WTC11 (cell line): ENCODE measurements at regions not wholly inside any gene's neighbourhood (a gene's known extent, or its start where the extent isn't known, plus 50 kb on each side); places are given as distances from the start of the nearest gene placed in this dataset.
A peak's percentile ranks its signal among the peaks of the same experiment; 100 is the strongest.

ENCODE experiments used
- ATAC-seq: fragments of 200-7000 bp; cut with Tn5 transposase; 2 replicates; pipeline ENCODE4 v1.10.0; 2021; ENCODE audit warnings: mild to moderate bottlenecking, moderate library complexity
- CTCF ChIA-PET: fragments of 300-600 bp; sonication (Branson Sonifier 250); formaldehyde crosslinking; loops from one replicate; lab custom pipeline; 2021; ENCODE audit warnings: antibody characterized with exemption; lab: Charles Lee
- POLR2A ChIA-PET: fragments of 350-600 bp; sonication (Branson Sonifier 250); formaldehyde crosslinking; loops from one replicate; lab custom pipeline; 2021; ENCODE audit warnings: antibody characterized with exemption; lab: Charles Lee
- DNase-seq: peaks from one replicate; pipeline ENCODE4 v3.0.0; 2021; ENCODE audit warnings: low spot score
- H3K27ac Mint-ChIP-seq: 2 replicates; pipeline ENCODE4 v1.8.0; 2021; ENCODE audit warnings: mixed read lengths
- H3K27me3 Mint-ChIP-seq: 2 replicates; pipeline ENCODE4 v1.8.0; 2021; ENCODE audit warnings: low read depth, mild to moderate bottlenecking, moderate library complexity, mixed read lengths
- H3K36me3 Mint-ChIP-seq: 2 replicates; pipeline ENCODE4 v1.8.0; 2021; ENCODE audit warnings: mixed read lengths
- H3K4me1 Mint-ChIP-seq: 2 replicates; pipeline ENCODE4 v1.8.0; 2022; ENCODE audit warnings: mixed read lengths
- H3K4me3 Mint-ChIP-seq: 2 replicates; pipeline ENCODE4 v1.8.0; 2021; ENCODE audit warnings: mild to moderate bottlenecking, moderate library complexity, mixed read lengths
- H3K9me3 Mint-ChIP-seq: 2 replicates; pipeline ENCODE4 v1.8.0; 2021; ENCODE audit warnings: mixed read lengths
- ATF1 ChIP-seq: sonication (generic); formaldehyde crosslinking; IDR thresholded peaks from 2 replicates; pipeline ENCODE4 v1.8.1; 2023; ENCODE audit warnings: mild to moderate bottlenecking, moderate library complexity, missing genetic modification reagents
- CBFB ChIP-seq: sonication (generic); formaldehyde crosslinking; IDR thresholded peaks from 2 replicates; pipeline ENCODE4 v1.8.1; 2022; ENCODE audit warnings: mild to moderate bottlenecking, low read depth, missing genetic modification reagents
- CREB1 ChIP-seq: sonication (generic); formaldehyde crosslinking; IDR thresholded peaks from 2 replicates; pipeline ENCODE4 v1.8.0; 2023; ENCODE audit warnings: mild to moderate bottlenecking, missing genetic modification reagents
- ELF4 ChIP-seq: sonication (generic); formaldehyde crosslinking; IDR thresholded peaks from 2 replicates; pipeline ENCODE4 v1.8.1; 2022; ENCODE audit warnings: low read depth, mild to moderate bottlenecking, moderate library complexity, missing genetic modification reagents
- EMX1 ChIP-seq: fragments of 250-450 bp; sonication (Bioruptor Pico); IDR thresholded peaks from 2 replicates; pipeline ENCODE4 v1.8.0; 2021; ENCODE audit warnings: mild to moderate bottlenecking
- ETV6 ChIP-seq: sonication (generic); formaldehyde crosslinking; IDR thresholded peaks from 2 replicates; pipeline ENCODE4 v1.8.1; 2022; ENCODE audit warnings: mild to moderate bottlenecking, missing genetic modification reagents
- MYBL2 ChIP-seq: sonication (generic); formaldehyde crosslinking; IDR thresholded peaks from 2 replicates; pipeline ENCODE4 v1.8.1; 2023; ENCODE audit warnings: mild to moderate bottlenecking, moderate library complexity, missing genetic modification reagents
- NFYB ChIP-seq: sonication (generic); formaldehyde crosslinking; conservative IDR thresholded peaks from 2 replicates; pipeline ENCODE4 v1.8.0; 2022; ENCODE audit warnings: low read depth, missing genetic modification reagents
- OVOL2 ChIP-seq: fragments of 250-450 bp; sonication (Bioruptor Pico); IDR thresholded peaks from 2 replicates; pipeline ENCODE4 v1.9.0; 2021; ENCODE audit warnings: mild to moderate bottlenecking, borderline replicate concordance
- PRRX2 ChIP-seq: fragments of 250-450 bp; sonication (Bioruptor Pico); IDR thresholded peaks from 2 replicates; pipeline ENCODE4 v1.8.0; 2021; ENCODE audit warnings: mild to moderate bottlenecking
- SP1 ChIP-seq: sonication (generic); formaldehyde crosslinking; conservative IDR thresholded peaks from 2 replicates; pipeline ENCODE4 v1.8.1; 2022; ENCODE audit warnings: missing genetic modification reagents
- TEAD4 ChIP-seq: sonication (generic); formaldehyde crosslinking; IDR thresholded peaks from 2 replicates; pipeline ENCODE4 v1.8.0; 2022; ENCODE audit warnings: mild to moderate bottlenecking, missing genetic modification reagents
- ZBTB21 ChIP-seq: sonication (generic); formaldehyde crosslinking; IDR thresholded peaks from 2 replicates; pipeline ENCODE4 v1.8.1; 2023; ENCODE audit warnings: mild to moderate bottlenecking, missing genetic modification reagents, borderline replicate concordance
- ZNF138 ChIP-seq: sonication (generic); formaldehyde crosslinking; conservative IDR thresholded peaks from 2 replicates; pipeline ENCODE4 v1.8.1; 2022; ENCODE audit warnings: mild to moderate bottlenecking, moderate library complexity, missing genetic modification reagents
- ZNF396 ChIP-seq: fragments of 250-450 bp; sonication (Bioruptor Pico); IDR thresholded peaks from 2 replicates; pipeline ENCODE4 v1.8.0; 2021; ENCODE audit warnings: mild to moderate bottlenecking, moderate library complexity, borderline replicate concordance
- ZNF671 ChIP-seq: fragments of 250-450 bp; sonication (Bioruptor Pico); IDR thresholded peaks from 2 replicates; pipeline ENCODE4 v1.8.0; 2021; ENCODE audit warnings: mild to moderate bottlenecking
- TF ChIP-seq, protein P1 (sequence below): fragments of 250-450 bp; sonication (Bioruptor Pico); IDR thresholded peaks from 2 replicates; pipeline ENCODE4 v2.1.2; 2022; ENCODE audit warnings: mild to moderate bottlenecking, moderate library complexity
- TF ChIP-seq, protein P2 (sequence below): sonication (generic); formaldehyde crosslinking; IDR thresholded peaks from 2 replicates; pipeline ENCODE4 v1.8.0; 2022; ENCODE audit warnings: mild to moderate bottlenecking, missing genetic modification reagents
- TF ChIP-seq, protein P3 (sequence below): sonication (generic); formaldehyde crosslinking; IDR thresholded peaks from 2 replicates; pipeline ENCODE4 v1.8.1; 2023; ENCODE audit warnings: mild to moderate bottlenecking, missing genetic modification reagents, moderate library complexity
- TF ChIP-seq, protein P4 (sequence below): fragments of 250-450 bp; sonication (Bioruptor Pico); IDR thresholded peaks from 2 replicates; pipeline ENCODE4 v1.9.0; 2021; ENCODE audit warnings: moderate library complexity, mild to moderate bottlenecking, inconsistent platforms, borderline replicate concordance
- TF ChIP-seq, protein P5 (sequence below): sonication (generic); formaldehyde crosslinking; IDR thresholded peaks from 2 replicates; pipeline ENCODE4 v1.8.1; 2022; ENCODE audit warnings: mild to moderate bottlenecking, missing genetic modification reagents, moderate library complexity, borderline replicate concordance
- TF ChIP-seq, protein P6 (sequence below): sonication (generic); formaldehyde crosslinking; IDR thresholded peaks from 2 replicates; pipeline ENCODE4 v1.8.1; 2023; ENCODE audit warnings: mild to moderate bottlenecking, missing genetic modification reagents, borderline replicate concordance

DNA sequence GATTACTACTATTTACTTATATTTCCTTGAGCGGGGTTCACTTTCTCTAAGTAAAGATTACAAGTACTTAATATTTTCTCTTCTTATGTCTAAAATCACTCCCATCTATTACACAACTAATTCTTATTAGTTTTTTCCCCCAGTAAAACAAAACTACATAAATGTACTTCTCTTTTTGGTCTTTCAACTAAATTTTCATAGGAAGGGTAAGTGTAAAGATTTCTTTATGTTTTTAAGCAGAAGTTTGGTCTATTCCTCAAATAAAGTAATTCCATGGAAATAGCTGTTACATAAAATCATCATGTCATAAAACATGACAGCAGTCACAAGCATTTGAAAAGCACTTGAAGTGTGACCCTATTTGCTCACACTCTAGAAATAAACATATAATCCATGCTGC, 249.0 kb downstream of the ZEB2 start (continued):
- no peak for TF ChIP-seq ZNF396 (CRISPR knock-in tag)
- no peak for TF ChIP-seq SP1 (CRISPR knock-in tag)
- TF ChIP-seq CREB1 (CRISPR knock-in tag): no peak
- TF ChIP-seq TEAD4: no peak
- TF ChIP-seq OVOL2 (CRISPR knock-in tag): no peak
- no peak for TF ChIP-seq ETV6 (CRISPR knock-in tag)

DNA sequence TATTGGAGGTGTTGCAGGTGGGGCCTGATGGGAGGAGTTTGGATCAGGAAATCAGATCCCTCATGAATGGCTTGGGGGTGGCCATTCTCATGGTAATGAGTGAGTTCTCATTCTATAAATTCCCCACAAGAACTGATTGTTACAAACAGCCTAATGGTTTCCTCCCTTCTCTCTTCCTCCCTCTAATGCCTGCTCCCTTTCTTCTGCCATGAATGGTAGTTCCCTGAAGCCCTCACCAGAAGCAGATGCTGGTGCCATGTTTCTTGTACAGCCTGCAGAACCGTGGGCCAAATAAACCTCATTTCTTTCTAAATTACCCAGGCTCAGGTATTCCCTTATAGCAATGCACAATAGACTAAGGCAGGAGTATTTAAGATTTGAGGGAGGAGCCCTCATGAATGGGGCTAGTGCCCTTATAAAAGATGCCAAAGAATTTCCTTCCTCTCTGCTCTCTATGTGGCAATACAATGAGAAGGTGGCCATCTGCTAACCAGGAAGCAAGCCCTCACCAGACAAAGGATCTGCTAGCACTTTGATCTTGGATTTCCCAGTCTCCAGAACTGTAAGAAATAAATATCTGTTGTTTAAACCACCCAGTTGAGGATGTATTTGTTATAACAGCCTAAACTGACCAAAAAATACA, 251.8 kb downstream of the ZEB2 start:
- CTCF ChIA-PET: no interaction called here
- POLR2A ChIA-PET: no interaction called here
- no peaks in the 10 kb centered on the region for H3K27me3 Mint-ChIP-seq
- no peak overlapping the region for H3K4me3 Mint-ChIP-seq
- H3K27ac Mint-ChIP-seq: peak overlapping the region; percentile 97
- TF ChIP-seq ELF4 (CRISPR knock-in tag): no peak
- no peak for TF ChIP-seq NFYB (CRISPR knock-in tag)
- TF ChIP-seq MYBL2 (CRISPR knock-in tag): no peak
- TF ChIP-seq PRRX2 (CRISPR knock-in tag): peak; percentile 86; the same call in 1 of the 2 replicates
- peak; percentile 52; the same call in 1 of the 2 replicates for TF ChIP-seq ZNF671 (CRISPR knock-in tag)
- TF ChIP-seq SP1 (CRISPR knock-in tag): 0 out of 2 replicates have a peak, but pooled peaks have one; percentile 26
- TF ChIP-seq, protein P1, sequence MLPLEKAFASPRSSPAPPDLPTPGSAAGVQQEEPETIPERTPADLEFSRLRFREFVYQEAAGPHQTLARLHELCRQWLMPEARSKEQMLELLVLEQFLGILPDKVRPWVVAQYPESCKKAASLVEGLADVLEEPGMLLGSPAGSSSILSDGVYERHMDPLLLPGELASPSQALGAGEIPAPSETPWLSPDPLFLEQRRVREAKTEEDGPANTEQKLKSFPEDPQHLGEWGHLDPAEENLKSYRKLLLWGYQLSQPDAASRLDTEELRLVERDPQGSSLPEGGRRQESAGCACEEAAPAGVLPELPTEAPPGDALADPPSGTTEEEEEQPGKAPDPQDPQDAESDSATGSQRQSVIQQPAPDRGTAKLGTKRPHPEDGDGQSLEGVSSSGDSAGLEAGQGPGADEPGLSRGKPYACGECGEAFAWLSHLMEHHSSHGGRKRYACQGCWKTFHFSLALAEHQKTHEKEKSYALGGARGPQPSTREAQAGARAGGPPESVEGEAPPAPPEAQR (CRISPR knock-in tag): peak; percentile 76; the same call in 1 of the 2 replicates
- peaks cover 4% of the 10 kb centered on the region for H3K36me3 Mint-ChIP-seq
- DNase-seq: no peak
- peaks cover 40% of the 10 kb centered on the region for H3K4me1 Mint-ChIP-seq
- ATAC-seq: peak; percentile 96
- H3K9me3 Mint-ChIP-seq: peaks cover 5% of the 10 kb centered on the region

DNA sequence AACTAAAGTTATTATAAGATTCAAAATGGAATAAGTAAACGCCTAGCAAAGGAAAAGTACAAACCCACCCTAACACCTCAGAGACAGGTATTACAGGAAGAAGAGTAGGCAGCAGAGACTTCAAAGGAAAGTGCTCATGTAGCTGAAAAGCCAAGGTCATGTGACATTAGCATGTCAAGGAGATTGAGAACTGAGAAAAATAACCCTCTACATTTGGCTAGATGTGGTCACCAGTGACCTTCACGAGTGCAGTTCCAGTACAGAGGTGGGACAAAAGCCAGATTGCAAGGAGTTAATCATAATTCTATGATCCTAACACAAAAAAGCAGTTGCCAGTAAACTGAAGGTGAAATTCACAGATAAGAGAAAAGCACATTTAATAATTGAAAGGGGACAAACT, 252.7 kb downstream of the ZEB2 start:
- Mint-ChIP-seq H3K4me3 (no peak overlapping the region), H3K36me3 (peaks cover 4% of the 10 kb centered on the region), H3K9me3 (peaks cover 5% of the 10 kb centered on the region), H3K4me1 (peaks cover 36% of the 10 kb centered on the region), H3K27ac (peak overlapping the region; percentile 71), H3K27me3 (no peaks in the 10 kb centered on the region)
- ATAC-seq (no peak), DNase-seq (no peak)
- TF ChIP-seq, protein P2, sequence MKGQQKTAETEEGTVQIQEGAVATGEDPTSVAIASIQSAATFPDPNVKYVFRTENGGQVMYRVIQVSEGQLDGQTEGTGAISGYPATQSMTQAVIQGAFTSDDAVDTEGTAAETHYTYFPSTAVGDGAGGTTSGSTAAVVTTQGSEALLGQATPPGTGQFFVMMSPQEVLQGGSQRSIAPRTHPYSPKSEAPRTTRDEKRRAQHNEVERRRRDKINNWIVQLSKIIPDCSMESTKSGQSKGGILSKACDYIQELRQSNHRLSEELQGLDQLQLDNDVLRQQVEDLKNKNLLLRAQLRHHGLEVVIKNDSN (CRISPR knock-in tag): peak; percentile 58; the same call in 1 of the 2 replicates
- TF ChIP-seq ATF1 (CRISPR knock-in tag): no peak
- TF ChIP-seq, protein P3, sequence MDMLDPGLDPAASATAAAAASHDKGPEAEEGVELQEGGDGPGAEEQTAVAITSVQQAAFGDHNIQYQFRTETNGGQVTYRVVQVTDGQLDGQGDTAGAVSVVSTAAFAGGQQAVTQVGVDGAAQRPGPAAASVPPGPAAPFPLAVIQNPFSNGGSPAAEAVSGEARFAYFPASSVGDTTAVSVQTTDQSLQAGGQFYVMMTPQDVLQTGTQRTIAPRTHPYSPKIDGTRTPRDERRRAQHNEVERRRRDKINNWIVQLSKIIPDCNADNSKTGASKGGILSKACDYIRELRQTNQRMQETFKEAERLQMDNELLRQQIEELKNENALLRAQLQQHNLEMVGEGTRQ: peak; percentile 66
- TF ChIP-seq ZBTB21 (CRISPR knock-in tag): no peak
- ChIA-PET POLR2A (no interaction called here), CTCF (no interaction called here)

DNA sequence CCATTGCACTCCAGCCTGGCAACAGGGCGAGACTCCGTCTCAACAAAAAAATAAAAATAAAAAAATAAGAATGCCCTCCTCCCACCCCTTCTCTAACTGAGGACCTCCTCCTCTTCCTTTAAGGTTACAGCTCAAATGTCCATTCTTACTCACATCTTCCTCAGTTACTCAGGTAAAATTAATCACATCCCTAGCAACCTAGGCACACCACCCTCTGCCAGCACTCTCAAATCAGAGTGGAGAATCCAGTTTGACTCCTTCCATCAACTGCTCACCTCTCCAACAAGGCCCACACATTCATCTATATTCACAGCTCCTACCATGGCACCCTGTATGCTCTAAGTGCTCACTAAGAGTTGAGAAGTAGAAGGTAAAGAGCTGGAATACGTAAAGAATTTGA, 254.3 kb downstream of the ZEB2 start:
- DNase-seq (no peak), ATAC-seq (no peak)
- H3K4me3 Mint-ChIP-seq: no peak overlapping the region
- H3K4me1 Mint-ChIP-seq: peaks cover 38% of the 10 kb centered on the region
- peaks cover 5% of the 10 kb centered on the region for H3K9me3 Mint-ChIP-seq
- H3K27ac Mint-ChIP-seq: no peak overlapping the region
- CTCF ChIA-PET: no interaction called here
- peaks cover 4% of the 10 kb centered on the region for H3K36me3 Mint-ChIP-seq
- H3K27me3 Mint-ChIP-seq: no peaks in the 10 kb centered on the region
- POLR2A ChIA-PET: no interaction called here
- no peak for TF ChIP-seq ZNF138 (CRISPR knock-in tag)
- TF ChIP-seq, protein P4, sequence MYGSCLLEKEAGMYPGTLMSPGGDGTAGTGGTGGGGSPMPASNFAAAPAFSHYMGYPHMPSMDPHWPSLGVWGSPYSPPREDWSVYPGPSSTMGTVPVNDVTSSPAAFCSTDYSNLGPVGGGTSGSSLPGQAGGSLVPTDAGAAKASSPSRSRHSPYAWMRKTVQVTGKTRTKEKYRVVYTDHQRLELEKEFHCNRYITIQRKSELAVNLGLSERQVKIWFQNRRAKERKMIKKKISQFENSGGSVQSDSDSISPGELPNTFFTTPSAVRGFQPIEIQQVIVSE (CRISPR knock-in tag): no peak
- TF ChIP-seq EMX1 (CRISPR knock-in tag): no peak
- no peak for TF ChIP-seq ZNF671 (CRISPR knock-in tag)
- TF ChIP-seq MYBL2 (CRISPR knock-in tag): no peak
- no peak for TF ChIP-seq CBFB
- TF ChIP-seq, protein P5, sequence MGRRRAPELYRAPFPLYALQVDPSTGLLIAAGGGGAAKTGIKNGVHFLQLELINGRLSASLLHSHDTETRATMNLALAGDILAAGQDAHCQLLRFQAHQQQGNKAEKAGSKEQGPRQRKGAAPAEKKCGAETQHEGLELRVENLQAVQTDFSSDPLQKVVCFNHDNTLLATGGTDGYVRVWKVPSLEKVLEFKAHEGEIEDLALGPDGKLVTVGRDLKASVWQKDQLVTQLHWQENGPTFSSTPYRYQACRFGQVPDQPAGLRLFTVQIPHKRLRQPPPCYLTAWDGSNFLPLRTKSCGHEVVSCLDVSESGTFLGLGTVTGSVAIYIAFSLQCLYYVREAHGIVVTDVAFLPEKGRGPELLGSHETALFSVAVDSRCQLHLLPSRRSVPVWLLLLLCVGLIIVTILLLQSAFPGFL (CRISPR knock-in tag): no peak
- TF ChIP-seq, protein P6, sequence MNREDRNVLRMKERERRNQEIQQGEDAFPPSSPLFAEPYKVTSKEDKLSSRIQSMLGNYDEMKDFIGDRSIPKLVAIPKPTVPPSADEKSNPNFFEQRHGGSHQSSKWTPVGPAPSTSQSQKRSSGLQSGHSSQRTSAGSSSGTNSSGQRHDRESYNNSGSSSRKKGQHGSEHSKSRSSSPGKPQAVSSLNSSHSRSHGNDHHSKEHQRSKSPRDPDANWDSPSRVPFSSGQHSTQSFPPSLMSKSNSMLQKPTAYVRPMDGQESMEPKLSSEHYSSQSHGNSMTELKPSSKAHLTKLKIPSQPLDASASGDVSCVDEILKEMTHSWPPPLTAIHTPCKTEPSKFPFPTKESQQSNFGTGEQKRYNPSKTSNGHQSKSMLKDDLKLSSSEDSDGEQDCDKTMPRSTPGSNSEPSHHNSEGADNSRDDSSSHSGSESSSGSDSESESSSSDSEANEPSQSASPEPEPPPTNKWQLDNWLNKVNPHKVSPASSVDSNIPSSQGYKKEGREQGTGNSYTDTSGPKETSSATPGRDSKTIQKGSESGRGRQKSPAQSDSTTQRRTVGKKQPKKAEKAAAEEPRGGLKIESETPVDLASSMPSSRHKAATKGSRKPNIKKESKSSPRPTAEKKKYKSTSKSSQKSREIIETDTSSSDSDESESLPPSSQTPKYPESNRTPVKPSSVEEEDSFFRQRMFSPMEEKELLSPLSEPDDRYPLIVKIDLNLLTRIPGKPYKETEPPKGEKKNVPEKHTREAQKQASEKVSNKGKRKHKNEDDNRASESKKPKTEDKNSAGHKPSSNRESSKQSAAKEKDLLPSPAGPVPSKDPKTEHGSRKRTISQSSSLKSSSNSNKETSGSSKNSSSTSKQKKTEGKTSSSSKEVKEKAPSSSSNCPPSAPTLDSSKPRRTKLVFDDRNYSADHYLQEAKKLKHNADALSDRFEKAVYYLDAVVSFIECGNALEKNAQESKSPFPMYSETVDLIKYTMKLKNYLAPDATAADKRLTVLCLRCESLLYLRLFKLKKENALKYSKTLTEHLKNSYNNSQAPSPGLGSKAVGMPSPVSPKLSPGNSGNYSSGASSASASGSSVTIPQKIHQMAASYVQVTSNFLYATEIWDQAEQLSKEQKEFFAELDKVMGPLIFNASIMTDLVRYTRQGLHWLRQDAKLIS: no peak
